GM18511 (cell line): ENCODE measurements at regions not wholly inside any gene's neighbourhood (a gene's known extent, or its start where the extent isn't known, plus 50 kb on each side); places are given as distances from the start of the nearest gene placed in this dataset.
"Not testable (repeated sequence)": the region's sequence is repeated elsewhere in the genome, so short reads cannot be mapped to it uniquely, and the experiment has no call there.

Experiments used
- ATAC-seq: cut with Tn5 transposase; IDR thresholded peaks from one replicate; pipeline ENCODE4 v1.9.1; 2021; ENCODE audit warnings: mild to moderate bottlenecking, moderate library complexity; ENCODE audit not compliant: unreplicated experiment

GRCh38 chr2:39875182-39875913, 96.3 kb upstream of the THUMPD2 start:
- no peak for ATAC-seq

- no peak for ATAC-seq
Measured at GRCh38 chr2:39874236-39874635, 95.2 kb upstream of the THUMPD2 start.

GRCh38 chr2:39873586-39873985, 94.5 kb upstream of the THUMPD2 start:
- ATAC-seq: no peak

GRCh38 chr2:39872748-39873147, 93.7 kb upstream of the THUMPD2 start:
- ATAC-seq: no peak

GRCh38 chr2:39871291-39871761, 92.3 kb upstream of the THUMPD2 start:
- ATAC-seq: no peak

- no peak for ATAC-seq
Measured at GRCh38 chr2:39870871-39871270, 91.8 kb upstream of the THUMPD2 start.

GRCh38 chr2:39867268-39867667, 88.2 kb upstream of the THUMPD2 start:
- no peak for ATAC-seq

- no peak for ATAC-seq
Measured at GRCh38 chr2:39865751-39866150, 86.7 kb upstream of the THUMPD2 start.

- not testable (repeated sequence) for ATAC-seq
Measured at GRCh38 chr2:39863672-39864071, 84.6 kb upstream of the THUMPD2 start.

GRCh38 chr2:39860538-39860937, 81.5 kb upstream of the THUMPD2 start:
- ATAC-seq: no peak

GRCh38 chr2:39858677-39859076, 79.6 kb upstream of the THUMPD2 start:
- ATAC-seq: no peak

GRCh38 chr2:39855856-39856255, 76.8 kb upstream of the THUMPD2 start:
- no peak for ATAC-seq

GRCh38 chr2:39854771-39855170, 75.7 kb upstream of the THUMPD2 start:
- ATAC-seq: no peak

- no peak for ATAC-seq
Measured at GRCh38 chr2:39852831-39853230, 73.8 kb upstream of the THUMPD2 start.

GRCh38 chr2:39851651-39852110, 72.6 kb upstream of the THUMPD2 start:
- peak; percentile 94 for ATAC-seq

GRCh38 chr2:39851251-39851650, 72.2 kb upstream of the THUMPD2 start:
- peak; percentile 6 for ATAC-seq

GRCh38 chr2:39849982-39850526, 71.0 kb upstream of the THUMPD2 start:
- no peak for ATAC-seq

GRCh38 chr2:39849064-39849463, 70.0 kb upstream of the THUMPD2 start:
- no peak for ATAC-seq

GRCh38 chr2:39845460-39846146, 66.5 kb upstream of the THUMPD2 start:
- ATAC-seq: no peak

GRCh38 chr2:39839261-39839848, 60.3 kb upstream of the THUMPD2 start:
- ATAC-seq: no peak

- no peak for ATAC-seq
Measured at GRCh38 chr2:39838589-39838988, 59.5 kb upstream of the THUMPD2 start.
